ENCODE measurements at regions not wholly inside any gene's neighbourhood (a gene's known extent, or its start where the extent isn't known, plus 50 kb on each side); places are given as distances from the start of the nearest gene placed in this dataset.
"Not testable (repeated sequence)": the region's sequence is repeated elsewhere in the genome, so short reads cannot be mapped to it uniquely, and the experiment has no call there.

- not testable (repeated sequence) for DNase-seq
Observed at GRCh38 chr3:139116631-139117030, 71.9 kb upstream of the PRR23C start.

DNA sequence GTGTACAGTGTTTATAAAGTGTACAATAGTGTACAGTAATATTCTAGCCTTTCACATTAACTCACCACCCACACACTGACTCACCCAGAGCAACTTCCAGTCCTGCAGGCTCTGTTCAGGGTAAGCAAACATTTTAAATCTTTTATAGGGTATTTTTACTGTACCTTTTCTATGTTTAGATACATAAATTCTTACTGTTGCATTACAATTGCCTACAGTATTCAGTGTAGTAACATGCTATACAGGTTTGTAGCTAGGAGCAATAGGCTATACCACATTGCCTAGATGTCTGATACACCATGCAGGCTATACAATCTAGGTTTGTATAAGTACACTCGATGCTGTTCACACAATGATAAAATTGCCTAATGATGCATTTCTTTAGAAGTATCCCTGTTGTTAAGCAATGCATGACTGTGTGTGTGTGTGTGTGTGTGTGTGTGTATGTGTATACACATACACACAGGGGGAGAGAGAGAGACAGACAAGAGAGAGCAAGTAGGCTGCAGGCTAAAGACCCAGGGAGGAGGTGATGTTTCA is 72.5 kb upstream of the PRR23C start:
- no peak for DNase-seq

DNA sequence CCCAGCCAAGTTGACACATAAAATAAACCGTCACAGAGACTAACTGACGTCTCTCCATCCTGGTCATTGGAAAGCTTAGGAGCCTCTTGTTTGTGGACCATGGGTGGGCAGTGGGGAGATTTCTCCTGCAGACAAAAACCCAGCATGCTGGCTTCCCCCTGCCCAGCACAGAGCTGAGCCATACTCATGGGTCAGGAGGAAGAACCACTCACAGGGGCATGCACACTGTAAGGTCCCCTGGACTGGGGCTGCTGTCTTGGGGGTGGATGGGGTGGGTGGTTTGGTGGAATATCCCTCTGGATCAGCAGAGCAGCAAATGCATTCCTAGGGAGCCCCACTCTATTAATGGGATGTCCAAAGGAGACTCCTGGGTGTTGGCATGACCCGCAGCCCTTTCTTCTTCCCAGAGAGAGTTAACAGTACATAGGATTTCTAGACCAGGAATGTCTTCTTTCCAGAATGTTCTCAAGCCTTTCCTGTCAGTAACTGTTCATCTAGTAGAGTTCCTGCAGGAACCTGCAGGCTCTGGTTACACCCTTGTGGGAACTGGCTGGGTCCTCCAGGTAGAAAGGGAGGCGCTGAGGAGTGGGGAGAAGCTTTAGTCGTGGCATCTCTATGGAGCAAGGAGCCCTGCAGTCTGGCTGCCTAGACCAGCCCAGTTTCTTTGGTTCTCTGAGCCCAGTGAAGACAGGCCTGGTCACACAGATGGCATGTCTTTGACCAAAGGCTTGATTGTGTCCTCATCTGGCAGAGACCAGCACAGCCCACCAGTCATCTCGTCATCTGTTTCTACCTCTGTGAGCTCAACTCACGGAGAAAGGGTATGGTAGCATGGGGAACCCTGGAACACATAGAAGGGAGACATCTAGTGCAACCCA is 73.4 kb upstream of the PRR23C start:
- DNase-seq: no peak

- DNase-seq: no peak
Observed at GRCh38 chr3:139118835-139119234, 74.1 kb upstream of the PRR23C start.

DNA sequence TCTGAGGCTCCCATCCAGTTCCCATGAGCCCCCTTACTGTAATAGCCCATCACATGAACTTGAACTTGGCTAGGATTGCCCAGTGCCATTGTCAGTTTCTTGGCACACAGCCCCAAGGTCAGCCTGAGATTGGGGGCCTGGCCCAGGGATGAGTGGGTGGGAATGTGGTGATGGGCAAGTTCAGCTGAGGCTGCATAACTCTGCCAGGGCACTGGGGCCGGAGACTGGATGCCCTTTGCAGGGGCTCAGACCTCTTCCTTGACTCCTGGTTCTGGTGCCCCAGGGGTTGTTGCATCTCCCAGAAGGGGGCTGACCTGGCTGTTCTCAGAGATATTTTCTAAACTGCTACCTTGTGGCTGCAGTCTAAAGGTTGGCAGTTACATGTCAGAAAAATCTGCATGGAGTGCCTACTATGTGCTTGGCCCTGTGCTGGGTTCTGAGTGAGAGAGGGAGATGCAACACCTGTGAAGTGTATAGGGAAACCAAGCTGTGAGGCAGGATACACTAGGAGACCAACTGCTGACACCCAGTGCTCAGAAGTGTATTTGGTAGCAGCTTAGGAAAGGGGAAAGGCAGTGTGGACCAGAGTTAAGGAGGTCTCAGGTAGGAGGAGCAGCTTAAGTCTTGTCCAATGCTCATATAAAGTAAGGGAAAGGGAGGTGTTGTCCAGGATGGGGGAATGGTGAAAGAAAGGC is 74.8 kb upstream of the PRR23C start:
- DNase-seq: no peak

- DNase-seq: no peak
Observed at GRCh38 chr3:139120086-139121056, 75.7 kb upstream of the PRR23C start.

DNA sequence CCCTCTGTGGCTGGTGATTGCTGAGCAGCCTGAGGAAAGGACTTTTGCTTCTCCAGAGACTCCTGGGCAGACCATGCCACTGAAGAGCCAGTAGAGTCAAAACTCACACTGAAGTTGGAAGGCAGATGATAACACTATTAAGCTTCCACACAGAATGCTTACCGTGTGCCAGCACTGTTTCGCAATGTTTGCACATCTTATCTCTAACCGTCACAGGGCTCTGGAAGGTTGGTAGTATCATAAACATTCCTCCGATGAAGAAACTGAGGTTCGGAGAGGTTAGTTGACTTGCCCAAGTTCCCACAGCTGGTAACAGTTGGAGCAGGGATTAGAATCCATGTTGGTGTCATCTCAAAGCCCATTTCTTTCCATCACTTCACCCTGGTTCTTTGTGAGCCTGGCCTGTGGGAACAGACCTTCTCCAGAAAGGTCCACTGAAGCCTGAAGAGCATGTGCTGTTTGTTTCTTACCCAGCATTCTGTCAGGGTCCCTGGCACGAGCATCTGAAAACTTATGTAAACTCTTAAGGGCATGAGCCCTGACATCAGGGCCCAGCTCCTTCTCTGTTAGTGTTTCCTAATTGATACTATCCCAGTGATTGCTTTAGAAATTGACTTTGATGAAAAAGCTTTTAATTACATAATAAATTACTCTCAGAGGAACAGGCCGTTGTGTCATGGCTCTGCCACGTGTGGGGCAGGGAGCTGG is 77.0 kb upstream of the PRR23C start:
- DNase-seq: no peak

- no peak for DNase-seq
Observed at GRCh38 chr3:139122221-139122581, 77.5 kb upstream of the PRR23C start.

DNA sequence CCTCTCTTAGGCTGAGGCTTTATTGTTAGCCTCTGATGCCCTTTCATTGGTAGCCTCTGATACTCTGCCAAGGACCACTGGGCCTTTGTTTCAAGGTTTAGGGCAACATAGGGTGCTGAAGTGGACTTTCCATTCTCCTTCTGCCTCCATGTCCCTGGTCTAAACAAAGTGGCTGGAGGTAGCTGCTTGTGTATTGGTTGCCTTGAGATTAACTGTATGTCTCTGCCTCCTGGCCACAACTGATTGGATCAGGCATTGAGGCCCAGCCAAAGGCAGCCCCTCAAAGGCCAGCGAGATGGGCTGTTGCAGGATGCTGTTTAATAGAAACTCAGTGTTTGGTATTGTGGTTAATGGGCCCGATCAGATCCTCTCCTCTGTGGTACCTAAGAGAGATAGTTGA is 77.9 kb upstream of the PRR23C start:
- DNase-seq: no peak

GRCh38 chr3:139123377-139124095 is 78.8 kb upstream of the PRR23C start:
- no peak for DNase-seq

GRCh38 chr3:139124197-139124596 is 79.5 kb upstream of the PRR23C start:
- DNase-seq: no peak

DNA sequence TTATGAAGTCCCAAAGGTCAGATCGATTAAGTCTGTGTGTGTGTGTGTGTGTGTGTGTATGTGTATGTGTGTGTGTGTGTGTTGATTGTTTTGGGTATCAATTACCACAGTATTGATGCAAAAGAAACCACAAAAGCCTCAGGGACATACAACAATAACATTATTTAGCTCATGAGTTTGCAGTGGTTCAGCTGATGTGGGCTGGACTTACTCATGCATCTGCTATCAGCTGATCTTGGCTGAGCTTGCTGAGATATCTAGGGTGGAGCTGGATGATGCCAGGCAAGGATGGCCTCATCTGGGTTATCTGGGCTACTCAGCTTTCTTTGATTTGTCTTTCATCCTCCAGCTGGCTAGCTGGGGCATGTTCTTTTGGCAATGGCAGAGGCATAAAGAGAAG is 82.4 kb upstream of the PRR23C start:
- DNase-seq: no peak

DNA sequence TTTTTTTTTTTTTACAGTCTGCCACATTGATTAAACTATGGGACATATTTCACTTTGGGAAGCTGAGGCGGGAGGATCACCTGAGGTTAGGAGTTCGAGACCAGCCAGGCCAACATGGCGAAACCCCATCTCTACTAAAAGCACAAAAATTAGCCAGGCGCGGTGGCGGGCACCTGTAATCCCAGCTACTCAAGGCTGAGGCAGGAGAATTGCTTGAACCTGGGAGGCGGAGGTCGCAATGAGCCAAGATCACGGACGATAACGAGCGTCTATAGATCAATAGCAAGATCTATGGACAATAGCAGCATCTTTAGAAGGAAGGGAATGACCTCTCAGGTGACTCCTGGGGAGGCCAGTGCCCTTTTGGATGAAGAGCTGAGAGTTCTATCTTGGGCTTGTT is 82.9 kb upstream of the PRR23C start:
- DNase-seq: not testable (repeated sequence)

- DNase-seq: no peak
Observed at GRCh38 chr3:139128803-139129202, 84.1 kb upstream of the PRR23C start.

DNA sequence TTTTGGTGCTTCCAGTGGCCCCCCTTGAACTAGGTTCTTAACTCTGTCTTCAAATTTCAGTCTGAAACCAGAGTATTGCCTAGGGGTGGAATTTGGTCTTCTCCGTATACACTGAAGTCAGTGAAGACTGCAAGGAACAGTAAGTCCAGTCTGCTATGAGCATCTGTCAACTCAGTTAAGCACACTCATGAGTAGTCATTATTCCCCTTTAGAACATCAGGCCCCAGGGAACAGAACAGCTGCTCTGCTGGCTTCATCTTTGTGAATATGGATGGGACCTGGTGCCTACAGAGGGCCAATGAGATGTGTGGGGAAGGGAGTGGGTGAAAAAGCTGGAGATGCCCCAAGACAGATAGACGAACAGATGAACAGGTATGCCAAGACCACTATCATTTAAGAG is 85.2 kb upstream of the PRR23C start:
- DNase-seq: no peak

- DNase-seq: no peak
Observed at GRCh38 chr3:139130390-139131140, 85.9 kb upstream of the PRR23C start.

DNA sequence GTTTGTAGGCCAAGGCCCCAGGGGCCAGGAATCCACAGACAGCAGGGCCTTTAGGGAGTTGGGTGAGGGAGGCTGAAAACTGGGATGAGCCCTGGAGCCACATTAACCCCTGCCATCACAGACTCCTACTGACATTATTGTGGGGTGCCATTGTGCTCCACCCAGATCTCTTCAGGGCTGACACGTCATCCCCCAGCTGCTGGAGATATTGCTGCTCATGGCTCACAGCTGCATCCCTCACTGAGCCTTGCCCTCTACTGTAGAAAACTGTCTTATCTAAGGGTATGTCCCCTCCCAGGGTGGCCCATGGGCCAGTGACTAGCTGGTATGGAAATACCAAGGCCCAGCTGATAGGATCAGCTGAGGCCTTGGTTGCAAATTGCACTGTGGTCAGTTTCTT is 87.3 kb upstream of the PRR23C start:
- DNase-seq: no peak

DNA sequence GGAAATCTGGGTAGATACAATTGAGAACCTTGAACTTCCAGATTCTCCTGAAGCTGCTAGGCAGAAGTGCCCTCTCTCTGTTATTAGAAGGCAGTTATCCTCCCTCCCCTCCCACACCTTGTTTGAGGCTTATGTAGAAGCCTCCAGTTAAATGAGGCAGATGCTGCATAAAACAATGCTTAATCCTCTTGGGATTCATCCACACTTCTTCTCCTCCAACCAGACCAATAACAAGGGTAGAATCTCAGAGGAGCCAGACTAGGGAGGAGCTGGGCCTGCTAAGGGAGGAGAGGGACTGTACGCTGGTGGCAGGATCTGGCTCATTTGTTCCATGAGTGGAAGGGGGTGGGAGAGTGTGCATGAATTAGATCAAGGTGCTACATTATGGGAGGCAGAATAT is 88.3 kb upstream of the PRR23C start:
- no peak for DNase-seq

- no peak for DNase-seq
Observed at GRCh38 chr3:139134678-139135372, 90.1 kb upstream of the PRR23C start.

GRCh38 chr3:139135657-139136056 is 91.0 kb upstream of the PRR23C start:
- no peak for DNase-seq

All from KG1 (cell line).